ENCODE measurements at regions not wholly inside any gene's neighbourhood (a gene's known extent, or its start where the extent isn't known, plus 50 kb on each side); places are given as distances from the start of the nearest gene placed in this dataset.

DNA sequence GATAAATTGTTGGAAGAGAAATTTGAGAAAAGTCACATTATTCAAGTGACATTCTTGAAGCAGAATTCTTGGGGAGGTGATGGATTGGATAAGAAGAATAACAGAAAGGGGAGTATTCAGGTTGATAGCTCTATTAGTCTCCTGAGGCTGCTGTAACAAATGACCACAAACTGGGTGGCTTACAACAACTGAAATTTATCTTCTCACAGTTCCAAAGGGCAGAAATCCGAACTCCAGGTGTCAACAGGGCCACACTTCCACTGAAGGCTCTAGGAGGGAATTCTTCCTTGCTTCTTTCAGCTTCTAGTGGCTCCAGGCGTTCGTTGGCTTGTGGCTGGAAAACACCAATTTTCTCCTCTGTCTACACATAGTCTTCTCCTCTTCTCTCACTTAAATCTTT, 99.8 kb downstream of the TES start:
- DNase-seq = no peak

DNA sequence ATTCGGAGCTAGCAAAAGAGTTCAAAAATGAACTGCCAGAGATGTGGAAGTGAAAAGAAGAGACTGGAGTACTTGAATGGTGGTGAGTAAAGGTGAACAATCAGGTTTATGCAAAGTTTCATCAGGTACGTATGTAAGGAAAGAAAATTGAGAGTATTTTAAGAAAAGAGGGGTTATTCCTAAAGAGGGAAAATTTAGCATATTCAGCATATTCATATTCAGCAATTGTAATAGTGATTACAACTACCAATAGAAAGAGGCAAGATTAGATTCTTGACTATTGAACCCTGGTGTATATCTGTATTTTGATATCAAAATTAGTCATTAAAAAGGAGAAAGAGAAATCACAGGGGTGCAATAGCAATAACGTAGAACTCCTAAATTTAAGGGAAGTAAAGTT, 100.9 kb downstream of the TES start:
- DNase-seq = no peak

DNA sequence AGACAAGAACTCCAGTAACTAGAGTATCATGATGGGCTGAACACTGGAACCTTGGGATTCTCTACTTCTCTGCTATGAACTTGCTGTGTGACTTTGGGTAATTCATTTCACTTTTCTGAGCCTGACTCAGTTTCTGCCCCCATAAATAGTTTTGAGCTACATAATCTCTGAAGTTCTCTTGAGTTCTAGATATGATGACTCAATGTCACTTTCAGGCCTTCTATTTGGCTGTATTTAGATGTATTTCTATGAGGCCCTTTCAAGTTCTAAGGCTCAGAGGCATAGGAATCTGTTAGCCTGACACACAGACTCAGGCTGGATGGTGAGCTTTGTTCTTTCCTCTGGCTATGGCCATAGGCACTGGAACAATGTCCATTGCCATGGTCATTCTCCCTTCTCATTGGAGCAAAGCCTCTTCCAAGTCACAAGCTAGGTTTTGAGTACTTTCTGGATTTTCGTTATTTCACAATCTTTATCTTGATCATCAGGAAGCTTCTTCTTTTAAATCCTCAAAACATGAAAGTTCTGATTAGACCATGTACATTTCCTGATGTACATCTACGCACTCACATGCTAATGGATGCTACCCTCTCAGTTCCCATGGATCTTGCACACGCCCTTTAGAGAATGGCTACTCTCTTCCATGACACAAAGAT, 101.6 kb downstream of the TES start:
- no peak for DNase-seq

DNA sequence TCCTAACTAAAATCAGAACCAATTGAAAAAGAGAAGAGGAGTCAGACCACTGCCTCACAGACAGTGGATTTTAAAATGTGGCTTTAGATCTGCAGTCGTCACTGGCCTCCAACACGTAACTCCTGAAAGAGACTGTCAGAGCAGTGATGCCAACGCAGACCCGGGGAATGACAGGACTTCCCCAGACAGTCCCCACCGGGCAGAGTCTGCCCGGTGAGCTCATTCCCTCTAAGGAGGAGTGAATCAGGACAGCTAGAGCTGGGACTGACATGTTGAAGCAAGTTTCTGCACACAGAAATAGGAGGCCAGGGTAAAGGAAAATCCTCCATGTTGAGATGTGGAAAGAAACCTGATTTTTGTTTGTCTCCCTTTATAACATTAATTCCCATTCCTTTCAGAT, 105.0 kb downstream of the TES start:
- DNase-seq = no peak

DNA sequence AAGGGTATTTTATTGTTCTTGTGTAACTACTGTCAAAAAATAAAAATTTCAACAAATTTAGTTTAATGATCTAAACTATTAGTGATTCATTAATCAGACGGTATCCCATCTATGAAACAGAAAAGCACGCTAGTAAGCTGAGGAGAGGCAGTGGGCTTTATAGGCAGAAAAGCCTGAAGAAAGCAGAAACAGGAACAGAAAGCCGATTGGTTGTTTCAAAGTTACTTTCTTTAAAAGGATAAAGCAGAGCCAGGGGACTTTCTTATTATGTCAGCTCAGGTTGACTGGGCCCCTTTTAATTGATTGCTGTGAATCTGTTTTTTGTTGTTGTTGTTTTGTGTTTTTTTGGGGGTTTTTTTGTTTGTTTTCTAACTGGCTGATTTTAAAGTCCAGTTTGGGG, 105.5 kb downstream of the TES start:
- DNase-seq = no peak

DNA sequence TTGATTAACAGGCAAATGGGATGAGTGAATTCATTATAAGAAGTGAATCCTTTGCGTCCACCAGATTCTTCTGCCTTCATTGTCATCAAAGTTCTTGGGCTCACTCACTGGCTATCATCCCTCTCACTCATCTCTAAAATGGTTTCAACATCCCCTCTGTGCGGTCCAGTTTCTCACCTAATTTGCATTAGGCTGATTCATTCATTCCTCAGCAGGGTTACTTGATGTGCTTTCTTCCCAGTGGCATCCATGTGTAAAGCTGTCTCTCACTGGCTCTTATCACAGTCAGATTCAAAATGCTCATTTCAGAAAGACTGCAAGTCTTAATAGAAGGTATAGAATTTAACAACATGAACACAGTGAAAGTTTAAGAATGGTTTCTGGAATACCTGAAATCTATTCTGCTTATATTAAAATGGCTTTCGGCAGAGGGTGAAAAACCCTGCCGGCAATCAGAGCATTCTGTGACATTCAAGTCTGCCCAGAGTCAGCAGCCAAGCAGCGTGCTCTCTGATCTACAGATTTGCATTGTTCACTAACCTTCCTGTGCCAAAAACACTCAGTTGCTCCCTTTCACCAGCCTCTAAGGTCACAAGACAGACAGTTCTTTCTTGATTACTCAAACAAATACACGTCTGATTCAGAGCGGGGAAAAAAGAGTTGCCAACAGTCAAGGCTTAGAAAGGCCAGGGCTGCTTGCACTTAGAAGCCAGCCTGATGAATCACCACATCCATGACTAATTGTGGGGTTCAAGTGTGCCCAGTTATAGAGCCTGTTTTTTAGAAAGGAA, 106.7 kb downstream of the TES start:
- DNase-seq = no peak

DNA sequence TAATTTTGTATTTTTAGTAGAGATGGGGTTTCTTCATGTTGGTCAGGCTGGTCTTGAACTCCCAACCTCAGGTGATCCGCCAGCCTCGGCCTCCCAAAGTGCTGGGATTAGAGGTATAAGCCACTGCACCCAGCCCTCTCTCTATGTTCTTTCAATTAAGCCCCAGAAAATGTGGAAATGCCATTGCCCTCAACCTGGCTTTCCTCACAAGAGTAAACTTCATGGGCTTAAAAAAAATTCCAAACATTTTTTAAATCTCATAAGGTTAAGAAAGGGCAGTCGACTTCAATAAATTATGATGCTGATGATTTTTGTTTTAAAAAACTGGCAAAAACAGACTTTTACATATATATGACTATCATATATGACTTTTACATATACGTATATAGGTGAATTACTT, 107.6 kb downstream of the TES start:
- no peak for DNase-seq

DNA sequence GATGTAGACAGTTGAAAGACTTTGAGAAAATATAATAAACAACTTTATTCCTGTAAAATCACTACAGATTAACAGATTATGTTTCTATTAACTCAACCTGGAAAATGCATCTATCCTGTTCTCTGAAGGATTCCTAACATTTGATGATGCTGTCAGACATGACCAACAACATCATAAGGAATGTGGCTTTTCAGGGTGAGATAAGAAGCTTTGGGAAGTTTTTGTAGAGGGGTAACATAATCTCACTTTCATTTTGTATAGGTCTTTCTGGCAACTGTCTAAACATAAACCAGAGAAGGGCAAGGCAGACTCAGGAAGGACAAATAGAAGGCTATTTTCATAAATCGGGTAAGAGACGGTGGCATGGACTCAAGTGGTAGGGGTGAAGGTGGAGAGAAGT, 112.2 kb downstream of the TES start:
- no peak for DNase-seq

DNA sequence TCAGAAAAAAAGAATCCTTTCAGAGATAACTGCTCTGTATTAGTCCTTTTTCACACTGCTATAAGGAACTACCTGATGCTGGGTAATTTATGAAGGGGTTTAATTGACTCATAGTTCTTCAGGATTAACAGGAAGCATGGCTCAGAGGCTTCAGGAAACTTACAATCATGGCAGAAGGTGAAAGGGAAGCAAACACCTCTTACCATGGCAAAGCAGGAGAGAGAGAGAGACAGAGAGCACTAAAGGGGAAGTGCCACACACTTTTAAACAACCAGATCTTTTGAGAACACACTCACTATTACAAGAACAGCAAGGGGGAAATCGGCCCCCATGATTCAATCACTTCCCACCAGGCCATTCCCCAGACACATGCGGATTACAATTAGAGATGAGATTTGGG, 114.2 kb downstream of the TES start:
- DNase-seq = no peak

DNA sequence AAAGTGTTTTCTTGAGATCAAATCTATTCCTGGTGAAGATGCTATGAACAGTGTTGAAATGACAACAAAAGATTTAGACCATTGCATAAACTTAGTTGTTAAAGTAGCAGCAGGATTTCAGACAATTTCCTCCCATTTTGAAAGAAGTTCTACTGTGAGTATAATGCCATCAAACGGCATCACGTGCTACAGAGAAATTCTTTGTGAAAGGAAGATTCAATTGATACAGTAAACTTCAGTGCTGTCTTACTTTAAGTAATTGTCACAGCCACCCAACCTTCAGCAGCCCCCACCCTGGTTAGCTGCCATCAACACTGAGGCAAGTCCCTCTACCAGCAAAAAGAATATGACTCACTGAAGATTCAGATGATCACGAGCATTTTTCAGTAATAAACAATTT, 115.2 kb downstream of the TES start:
- no peak for DNase-seq

DNA sequence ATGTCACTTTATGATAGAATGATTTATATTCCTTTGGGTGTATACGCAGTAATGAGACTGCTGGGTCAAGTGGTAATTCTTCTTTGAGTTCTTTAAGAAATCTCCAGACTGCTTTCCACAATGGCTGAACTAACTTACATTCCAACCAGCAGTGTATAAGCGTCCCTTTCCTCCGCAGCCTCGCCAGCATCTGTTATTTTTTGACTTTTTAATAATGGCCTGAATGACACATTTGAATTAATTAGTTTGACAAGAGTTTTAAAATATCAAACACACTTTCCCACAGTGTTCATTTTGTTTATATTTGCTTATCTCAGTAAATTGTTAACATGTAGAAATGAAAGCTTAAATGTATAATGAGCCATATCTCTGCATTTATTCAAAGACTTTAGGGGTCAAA, 116.8 kb downstream of the TES start:
- no peak for DNase-seq

DNA sequence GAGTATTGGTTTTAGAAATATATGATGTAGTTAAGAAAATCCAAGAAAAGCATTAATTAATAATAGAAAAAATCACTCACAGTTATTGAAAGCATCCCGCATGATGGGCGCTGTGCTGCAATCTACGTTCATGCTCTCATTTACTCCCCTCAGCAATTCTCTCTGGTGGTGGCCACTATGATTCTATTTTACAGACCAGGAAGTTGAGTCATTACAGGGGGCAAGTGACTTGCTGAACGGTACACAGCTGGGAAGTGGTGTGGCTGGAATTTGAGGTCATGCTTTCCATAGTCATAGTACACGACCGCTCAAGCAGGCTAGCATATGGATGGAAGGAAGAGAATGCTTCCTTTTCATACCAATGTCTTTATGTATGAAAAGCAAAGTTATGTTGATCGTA, 117.4 kb downstream of the TES start:
- DNase-seq = no peak

DNA sequence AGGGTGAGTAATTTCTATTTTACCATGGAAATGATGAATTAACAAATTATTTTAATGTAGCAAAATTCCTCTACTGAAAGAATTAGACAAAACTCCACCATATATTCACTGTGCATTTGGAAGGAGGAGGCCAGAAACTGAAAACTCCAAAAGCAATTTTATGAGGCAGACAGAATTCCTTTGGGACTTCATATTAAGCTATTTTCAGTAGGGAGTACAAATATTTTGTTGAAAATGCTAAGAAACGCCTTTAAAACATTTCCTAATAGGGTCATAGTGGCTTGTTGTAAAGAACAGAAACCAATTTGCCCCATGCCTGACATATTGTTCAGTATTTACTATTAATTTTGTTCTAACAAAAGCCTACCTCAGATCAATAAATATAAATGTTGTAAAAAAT, 117.8 kb downstream of the TES start:
- DNase-seq = no peak

DNA sequence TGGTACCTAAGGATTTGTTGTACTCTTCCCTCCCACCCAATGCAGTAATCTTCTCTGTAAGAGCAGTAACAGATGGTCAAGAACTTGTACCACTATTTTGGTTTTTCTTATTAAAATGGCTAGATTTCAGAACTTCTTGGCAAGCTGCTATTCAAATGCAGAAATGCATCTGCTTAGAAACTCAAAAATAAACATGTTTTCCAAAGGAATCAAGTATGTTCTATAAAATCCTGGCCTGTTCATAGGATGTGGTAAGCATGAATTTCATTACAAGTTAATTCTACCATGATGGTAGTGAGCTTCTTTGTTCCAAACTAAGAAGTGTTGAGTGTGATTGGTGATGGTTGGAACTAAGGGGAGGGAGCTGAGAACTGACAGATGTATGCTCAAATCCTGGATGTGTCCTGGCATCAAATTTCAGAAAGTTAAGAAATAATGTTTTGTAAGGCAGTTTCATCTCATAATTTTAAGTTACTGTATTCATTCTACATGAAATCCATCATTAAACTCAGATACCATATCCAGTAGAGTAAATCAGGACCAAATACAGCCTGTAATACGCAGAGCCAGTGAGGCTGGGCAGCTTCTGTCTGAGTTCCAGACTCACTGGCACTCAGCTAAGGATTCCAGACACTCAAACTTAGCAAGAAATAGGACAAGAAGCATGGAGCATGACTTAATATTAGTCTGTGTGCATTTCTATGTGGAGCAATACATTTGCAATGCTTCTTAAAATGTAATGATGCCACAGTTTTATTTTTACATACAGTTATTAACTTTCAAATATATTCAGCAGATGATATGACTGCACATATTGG, 119.6 kb downstream of the TES start:
- no peak for DNase-seq

DNA sequence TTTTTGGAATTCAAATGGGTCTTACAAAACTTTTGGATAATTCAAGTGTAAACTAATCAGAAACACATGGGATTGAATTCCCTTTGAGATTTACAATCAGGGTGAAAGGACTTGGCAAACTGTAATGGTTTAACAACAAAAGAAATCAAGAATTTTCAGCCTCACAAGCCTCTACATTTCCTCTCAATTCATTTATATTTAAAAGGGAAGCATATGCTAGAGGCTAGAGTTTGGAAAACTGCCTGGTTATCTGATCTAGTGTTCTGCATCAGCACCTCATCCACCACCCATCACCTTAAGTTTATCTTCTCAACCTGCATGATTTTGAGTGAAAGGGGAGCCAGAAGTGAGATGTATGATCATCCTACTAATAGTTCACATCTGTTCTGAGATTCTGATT, 120.7 kb downstream of the TES start:
- DNase-seq = no peak

DNA sequence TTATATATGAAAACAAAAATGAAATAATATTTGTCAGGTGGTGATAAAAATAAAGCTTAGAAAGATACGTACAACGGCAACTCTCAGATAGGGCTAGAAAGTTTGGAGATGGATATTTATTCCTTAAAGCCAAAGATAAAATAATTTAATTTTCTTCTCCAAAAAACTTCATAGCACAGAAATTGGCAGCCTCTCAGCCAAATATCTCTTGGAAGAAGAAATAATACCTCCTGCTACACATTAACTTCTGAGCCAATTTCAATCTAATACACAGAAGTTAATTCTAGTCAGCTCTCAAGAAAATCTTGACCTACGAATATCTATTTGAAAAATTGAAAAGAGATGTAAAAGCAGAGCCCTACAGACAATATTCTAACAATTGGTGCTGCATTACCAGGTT, 122.4 kb downstream of the TES start:
- DNase-seq = no peak

DNA sequence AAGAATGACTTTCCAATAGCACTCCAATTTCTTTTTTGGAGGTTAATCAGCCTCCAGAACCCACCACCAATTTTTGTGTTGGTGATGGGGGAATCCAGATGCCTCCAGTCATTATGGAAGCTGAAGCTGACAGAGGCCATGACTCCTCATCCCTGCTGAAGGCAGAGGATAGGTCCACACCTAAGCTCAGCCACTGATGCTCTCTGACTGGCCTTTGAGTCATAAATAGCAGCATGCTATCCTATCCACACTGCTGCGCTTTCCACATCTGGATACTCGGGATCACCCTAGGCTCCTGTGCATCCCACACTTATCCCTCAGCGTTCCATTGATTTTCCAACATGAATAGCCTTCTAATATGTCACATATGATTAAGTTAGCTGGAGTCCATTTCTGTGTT, 124.2 kb downstream of the TES start:
- no peak for DNase-seq

DNA sequence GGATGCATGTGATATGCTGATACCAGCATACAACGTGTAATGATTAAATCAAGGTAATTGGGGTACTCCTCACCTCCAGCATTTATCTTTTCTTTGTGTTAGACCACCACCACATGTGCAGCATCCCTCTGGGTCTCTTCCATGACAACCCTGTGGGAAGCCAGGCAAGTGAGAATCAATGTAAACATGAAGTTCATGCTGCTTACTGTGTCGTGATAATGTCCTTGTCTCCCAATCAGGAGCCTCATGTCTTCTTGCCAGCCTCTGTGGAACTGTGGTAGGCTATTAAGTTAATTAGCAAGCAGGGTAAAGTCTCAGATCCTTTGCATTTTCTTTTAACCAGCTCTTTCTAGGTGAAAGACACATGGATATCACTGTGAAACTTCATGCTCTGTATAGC, 126.7 kb downstream of the TES start:
- no peak for DNase-seq

DNA sequence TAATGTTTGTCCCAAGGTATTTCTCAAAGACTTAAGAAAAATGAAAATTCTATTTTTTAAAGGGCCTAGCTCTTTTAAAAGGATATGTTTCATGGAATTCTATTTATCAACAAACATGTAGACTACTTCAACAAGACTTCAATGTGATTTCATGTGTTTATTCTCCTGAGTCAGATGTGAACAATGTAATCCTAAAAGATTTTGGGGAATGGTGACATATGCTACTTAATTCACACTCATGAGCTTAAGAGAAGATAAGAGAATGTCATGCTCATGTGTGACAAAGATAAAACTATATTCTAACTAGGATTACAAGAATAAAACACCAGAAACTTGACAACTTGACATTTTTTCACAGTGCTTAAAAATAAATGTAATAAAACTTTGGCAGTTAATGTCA, 127.5 kb downstream of the TES start:
- DNase-seq = no peak

DNA sequence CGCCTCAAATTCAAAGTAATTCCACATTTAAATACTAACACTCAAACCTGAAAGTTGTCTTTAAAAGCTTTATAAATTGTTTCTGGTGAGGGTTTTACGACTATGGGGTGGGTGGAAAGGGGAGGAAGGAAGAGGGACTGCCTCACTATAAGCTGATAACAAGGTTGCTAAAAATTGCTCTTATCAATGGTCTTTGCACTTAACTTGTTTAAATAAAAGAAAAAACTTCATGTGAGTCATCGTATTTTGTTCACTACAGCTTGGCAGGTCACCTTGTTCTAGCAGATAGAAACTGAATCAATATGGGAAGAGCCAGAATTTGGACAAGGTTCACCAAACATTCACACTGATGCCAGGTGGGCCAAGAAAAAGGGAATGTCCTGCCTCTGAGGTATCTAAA, 129.2 kb downstream of the TES start:
- DNase-seq = no peak

DNA sequence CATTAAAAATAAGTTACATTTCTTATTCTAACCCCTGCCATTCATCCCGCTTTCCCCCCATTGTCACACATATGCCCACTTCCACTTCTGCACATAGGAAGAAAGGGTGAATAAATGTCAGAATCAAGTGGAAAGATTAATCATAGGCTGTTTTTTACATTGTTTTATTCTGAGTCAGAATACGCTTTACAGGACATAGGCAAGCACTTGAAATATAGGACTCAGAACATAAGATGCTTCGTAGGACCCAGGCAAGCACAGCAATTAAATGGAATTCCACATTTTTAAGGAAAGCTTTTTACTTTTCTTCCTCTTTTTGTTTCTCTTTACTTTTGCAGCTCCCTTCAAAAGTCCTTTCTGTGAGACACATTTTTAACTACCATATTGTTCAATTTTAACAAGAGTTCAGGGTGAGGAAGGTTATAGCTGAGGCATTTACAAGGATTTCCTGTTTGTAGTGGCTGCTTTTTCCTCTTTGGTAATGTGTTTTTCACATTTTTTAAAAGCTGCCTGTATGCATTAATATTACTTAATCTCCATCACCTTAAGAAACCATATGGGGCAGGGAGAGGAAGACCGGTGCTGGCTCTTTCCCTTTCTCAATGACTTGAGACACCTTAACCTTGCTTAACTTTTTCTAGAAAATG, 130.0 kb downstream of the TES start:
- DNase-seq = no peak

DNA sequence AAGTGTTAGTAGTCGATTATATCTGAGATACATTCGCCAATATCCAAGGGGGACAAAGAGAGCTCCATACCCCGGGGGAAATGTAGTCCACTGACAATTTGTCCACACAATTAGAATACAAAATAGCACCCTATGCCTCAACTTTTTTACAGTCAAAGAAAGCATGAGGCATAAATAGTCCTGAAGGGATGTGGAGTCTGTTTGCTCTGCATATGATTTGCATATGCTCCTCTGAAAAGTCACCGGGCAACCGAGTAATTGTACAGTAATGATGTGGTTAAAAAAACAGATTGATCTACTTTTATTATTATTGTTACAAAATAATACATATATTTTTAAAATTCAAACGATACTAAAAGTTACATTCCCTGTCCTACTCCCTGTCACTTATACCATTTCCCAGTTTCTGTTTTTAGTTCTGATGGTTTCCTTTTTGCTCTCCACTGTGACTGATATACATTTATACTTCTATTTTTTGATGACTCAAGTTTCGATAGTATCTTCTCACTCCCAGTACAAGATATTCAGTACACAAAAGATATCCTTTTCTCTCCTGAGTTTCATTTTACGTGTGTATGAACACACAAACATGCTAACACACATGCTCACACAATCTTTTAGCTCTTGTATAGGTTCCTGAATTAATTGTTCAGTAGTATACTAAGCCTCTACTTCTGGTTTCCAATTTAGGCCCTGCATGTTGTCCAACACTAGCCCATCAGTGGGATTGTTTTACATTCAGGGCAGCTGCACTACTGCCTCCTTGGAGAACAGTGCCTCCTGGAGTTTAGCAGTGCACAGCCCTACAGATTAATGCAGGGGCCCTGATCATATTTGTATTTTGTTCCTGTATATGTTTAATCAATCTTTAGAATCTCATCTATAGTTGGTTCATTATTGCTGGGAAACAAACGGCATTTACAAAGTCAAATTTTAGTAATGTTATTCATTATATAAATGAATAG, 130.9 kb downstream of the TES start:
- no peak for DNase-seq

Measured in NCI-H1092 treated with DMSO at 0.1 percent for 48 hours (cell line).